GM04504 (cell line): ENCODE measurements at regions not wholly inside any gene's neighbourhood (a gene's known extent, or its start where the extent isn't known, plus 50 kb on each side); places are given as distances from the start of the nearest gene placed in this dataset.
A peak's percentile ranks its signal among the peaks of the same experiment; 100 is the strongest.
"Not testable (repeated sequence)": the region's sequence is repeated elsewhere in the genome, so short reads cannot be mapped to it uniquely, and the experiment has no call there.

Experiments
- DNase-seq: peaks from one replicate; pipeline ENCODE4 v3.0.0-alpha.2; 2012; ENCODE audit warnings: low read depth

DNA sequence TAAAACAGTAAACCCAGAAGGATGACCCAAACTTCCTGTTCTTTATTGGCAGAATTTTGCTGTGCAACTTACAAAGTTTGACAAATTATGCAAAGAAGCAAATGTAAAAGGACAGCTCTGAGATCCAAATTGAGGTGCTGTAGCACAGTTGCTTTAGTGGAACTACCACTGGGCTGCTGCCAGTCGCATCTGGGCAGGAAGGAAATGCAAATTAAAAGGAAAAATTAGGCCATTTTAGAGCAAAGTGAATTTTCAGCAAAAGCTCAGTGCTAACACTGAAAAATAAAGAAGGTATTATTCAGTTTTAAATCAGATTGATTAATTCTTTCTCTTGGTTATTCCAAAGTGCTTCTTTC, 104.5 kb downstream of the ZMAT3 start:
- no peak for DNase-seq

GRCh38 chr3:178966299-178967176, 105.1 kb downstream of the ZMAT3 start:
- peak; percentile 3 for DNase-seq

DNA sequence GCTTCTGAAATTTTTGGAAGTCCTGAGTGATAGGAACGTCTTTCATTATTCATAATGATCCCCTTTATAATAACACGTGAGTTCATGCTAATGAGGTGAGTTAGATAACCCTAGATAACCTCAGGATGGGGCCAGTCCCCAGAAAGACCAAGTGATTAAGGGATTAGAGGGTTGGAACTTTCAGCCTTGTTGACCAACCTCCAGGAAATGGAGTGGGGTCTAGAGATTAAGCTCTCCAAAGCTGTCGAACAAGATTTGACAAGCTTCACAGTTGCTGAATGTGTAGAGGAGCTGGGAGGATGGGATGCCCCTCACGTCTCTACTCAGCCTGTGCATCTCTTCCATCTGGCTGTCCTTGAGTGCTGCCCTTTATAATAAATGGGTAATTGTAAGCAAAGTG, 107.1 kb downstream of the ZMAT3 start:
- no peak for DNase-seq

DNA sequence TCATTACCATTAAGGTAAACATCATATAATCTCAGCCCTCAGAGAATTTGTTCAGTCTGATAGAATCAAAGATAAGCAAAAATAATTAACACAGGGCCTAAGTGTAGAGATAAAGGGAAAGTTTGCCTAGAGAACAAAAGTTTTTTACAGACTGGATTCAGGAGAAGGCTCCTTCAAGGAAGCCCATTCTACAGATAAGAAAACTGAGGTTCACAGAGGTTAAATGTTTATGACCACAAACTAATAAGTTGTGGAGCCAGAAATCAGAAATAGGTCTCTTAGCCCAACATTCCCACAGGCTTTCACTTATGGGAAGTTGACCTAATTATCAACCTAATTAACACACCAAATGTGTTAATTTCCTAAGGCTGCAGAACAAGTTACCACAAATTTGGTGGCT, 110.7 kb downstream of the ZMAT3 start:
- DNase-seq, result no peak

DNA sequence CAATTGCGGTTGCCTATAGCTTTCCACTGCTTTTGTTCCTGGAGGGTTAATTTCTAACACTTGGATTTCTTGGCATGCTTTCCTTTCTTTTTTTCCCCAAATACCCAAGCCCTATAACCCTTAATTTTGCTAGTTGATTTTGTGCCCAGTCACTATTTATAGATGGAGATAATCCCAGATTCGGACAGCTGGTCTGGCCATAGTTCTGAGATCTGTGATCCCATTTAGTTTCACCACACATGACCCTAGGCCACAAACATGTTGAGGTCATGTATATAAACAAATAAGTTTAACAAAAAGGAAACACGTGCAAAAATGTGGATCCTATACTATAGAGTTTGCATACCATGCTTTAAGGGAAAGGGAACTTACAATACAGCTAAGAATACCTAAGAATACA, 111.4 kb downstream of the ZMAT3 start:
- no peak for DNase-seq

DNA sequence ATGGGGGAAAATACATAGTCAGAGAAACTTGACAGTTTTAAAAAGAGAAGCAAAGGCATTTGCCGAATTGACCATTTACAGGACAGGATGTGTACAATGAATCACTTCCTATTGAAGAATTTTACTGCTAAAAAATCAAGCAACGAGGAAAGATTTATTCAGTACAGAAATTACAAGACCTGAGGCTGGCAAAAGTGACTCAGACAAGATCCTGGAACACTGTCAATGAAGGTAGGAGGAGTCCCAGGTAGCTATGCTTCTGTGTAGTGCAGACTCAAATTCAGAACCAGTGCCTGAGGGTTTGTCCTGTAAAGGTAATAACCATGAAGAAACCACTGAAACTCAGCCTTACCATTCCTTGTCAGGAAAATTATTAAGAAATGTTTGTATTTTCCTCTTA, 120.9 kb downstream of the ZMAT3 start:
- DNase-seq, result no peak

DNA sequence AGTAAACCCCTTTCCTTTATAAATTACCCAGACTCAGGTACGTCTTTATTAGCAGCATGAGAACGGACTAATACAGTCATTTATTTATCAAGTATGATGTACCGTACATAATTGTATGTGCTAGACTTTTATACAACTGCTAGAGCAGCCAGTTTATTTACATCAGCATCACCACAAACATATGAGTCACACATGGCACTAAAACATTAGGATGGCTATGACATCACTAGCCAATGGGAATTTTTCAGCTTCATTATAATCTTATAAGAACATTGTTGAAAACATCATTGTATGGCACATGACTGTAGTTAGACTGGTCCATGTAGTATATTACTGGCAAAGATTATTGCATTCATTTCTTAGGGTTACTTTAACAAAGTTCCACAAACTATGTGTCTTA, 121.7 kb downstream of the ZMAT3 start:
- no peak for DNase-seq

DNA sequence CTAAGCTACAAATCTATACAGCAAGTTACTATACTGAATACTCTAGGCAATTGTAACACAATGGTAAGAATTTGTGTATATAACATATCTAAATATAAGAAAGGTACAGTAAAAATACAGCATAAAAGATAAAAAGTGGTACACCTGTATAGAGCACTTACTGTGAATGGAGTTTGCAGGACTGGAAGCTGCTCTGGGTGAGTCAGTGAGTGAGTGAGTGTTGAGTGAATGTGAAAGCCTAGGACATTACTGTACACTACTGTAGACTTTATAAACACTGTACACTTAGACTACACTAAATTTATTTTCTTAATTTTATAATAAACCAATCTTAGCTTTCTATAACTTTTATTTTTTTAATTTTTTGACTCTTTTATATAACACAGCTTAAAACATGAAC, 123.1 kb downstream of the ZMAT3 start:
- DNase-seq, result no peak

GRCh38 chr3:178947738-178948137, 123.9 kb downstream of the ZMAT3 start:
- no peak for DNase-seq

DNA sequence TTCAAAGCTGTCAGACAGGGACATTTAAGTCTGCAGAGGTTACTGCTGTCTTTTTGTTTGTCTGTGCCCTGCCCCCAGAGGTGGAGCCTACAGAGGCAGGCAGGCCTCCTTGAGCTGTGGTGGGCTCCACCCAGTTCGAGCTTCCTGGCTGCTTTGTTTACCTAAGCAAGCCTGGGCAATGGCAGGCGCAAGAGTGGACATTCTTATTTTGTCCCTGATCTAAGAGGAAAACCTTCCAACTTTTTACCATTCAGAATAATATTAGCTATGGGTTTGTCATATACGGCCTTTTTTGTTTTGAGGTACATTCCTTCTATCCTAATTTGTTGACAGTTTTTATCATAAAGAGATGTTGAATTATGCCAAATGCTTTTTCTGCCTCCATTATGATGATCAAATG, 129.3 kb downstream of the ZMAT3 start:
- DNase-seq, result not testable (repeated sequence)

DNA sequence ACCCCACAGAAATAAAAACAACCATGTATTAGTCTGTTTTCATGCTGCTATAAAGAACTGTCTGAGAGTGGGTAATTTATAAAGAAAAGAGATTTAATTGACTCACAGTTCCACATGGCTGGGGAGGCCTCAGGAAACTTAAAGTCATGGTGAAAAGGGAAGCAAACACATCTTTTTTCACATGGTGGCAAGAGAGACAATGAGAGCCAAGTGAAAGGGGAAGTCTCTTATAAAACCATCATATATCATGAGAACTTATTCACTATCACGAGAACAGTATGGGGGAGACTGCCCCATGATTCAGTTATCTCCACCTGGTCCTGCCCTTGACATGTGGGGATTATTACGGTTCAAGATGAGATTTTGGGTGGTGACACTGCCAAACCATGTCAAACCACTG, 141.5 kb downstream of the ZMAT3 start:
- DNase-seq, result no peak

- no peak for DNase-seq
These were observed 155.4 kb downstream of the ZMAT3 start for GRCh38 chr3:178916223-178916622.

- DNase-seq, result no peak
These were observed 156.2 kb downstream of the ZMAT3 start for GRCh38 chr3:178915365-178915764.

- DNase-seq, result no peak
These were observed 164.5 kb downstream of the ZMAT3 start for GRCh38 chr3:178907081-178907480.

DNA sequence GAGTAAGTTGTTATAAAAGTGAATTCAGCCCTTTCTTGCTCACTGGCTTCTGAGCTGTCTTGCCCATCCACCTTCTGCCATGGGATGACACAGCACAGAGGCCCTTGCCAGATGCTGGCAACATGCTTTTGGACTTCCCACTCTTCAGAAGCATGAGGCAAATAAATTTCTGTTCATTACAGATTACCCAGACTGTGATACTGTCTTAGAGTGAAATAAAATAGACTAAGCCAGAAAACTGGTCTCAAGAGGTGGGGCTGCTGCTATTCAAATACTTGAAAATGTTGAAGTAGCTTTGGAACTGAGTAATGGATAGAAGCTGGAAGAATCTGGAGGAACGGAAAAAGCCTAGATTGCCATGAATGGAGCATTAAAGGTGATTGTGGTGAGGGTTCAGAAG, 170.4 kb downstream of the ZMAT3 start:
- no peak for DNase-seq

- no peak for DNase-seq
These were observed 171.5 kb downstream of the ZMAT3 start for GRCh38 chr3:178900029-178900646.

DNA sequence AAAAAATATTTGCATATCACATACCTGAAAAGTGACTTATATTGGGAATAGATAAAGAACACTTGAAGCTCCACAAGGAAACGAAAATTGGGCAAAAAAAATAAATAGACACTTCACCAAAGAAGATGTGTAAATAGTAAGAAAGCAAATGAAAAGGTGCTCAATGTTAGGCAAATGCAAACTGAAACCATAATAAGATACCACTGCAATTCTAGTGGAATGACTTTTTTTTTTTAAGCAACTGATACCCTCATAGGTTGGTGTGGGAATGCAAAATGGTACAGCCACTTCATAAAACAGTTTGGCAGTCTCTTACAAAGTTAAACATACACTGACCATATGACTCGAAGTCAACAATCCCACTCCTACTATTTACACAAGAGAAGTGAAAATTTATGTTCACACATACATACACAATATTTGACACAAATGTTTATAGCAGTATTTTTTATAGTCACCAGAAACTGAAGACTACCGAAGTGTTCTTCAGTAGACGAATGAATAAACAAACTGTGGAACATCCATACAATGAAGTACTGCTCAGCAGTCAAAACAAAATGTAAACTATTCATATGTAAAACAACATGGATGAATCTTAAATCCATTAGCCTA, 176.3 kb downstream of the ZMAT3 start:
- no peak for DNase-seq
